ENCODE measurements at regions not wholly inside any gene's neighbourhood (a gene's known extent, or its start where the extent isn't known, plus 50 kb on each side); places are given as distances from the start of the nearest gene placed in this dataset.

DNA sequence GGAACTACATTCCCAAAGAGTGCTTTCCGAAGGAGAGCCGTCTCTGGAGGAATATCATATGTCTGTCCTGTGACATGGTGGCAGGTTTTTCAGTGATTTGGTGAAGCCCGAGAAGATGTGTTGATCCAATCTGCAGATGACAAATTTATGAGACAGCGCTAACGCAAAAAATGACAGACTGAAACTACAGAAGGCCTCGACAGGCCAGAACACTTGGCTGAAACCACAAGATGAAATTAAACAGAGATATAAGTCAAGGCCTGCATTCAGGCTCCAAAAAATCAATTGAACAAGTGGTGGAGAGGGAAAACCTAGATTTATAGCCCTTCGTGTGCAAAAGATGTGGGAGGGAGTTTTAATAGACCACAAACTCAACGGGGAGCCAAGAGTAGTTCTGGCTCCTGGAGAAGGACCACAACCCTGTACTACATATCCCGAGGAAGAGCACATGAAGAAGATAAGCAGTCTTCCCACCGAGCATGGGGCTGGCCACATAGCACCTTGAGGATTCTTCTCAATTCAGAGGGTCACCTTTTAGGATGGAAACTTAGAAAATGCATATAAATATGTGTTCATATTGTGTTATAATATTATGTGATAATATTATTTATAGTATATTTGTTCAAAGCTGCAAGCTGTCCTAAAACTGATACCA is 231.3 kb upstream of the PDE10A start:
- WGBS (ENCODE audit: insufficient coverage) = 93% methylated on average over 6 of the region's 10 CpGs
- no peaks in the 10 kb centered on the region for H3K9me3 ChIP-seq (ENCODE audit: control insufficient read depth, insufficient read depth, low read length)

DNA sequence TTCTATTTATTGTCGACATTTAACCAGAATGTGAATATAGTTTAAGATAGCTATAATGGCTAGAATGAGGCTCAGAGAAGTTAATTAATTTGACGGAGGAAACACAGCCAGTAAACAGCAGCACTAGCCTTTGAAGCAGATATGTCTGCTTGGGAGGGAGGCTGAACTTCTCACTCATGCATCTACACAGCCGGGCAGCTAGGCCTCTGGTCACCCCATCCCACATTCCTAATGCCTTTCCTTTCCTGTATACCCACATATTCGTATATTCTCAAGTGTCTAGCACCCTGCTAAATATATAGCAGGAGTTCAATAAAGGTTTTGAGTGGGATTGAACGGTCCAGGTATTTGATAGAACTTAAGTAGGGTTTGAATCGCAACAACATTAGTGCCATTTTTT is 230.4 kb upstream of the PDE10A start:
- WGBS (ENCODE audit: insufficient coverage) = 70% methylated on average over 4 of the region's 6 CpGs
- Histone ChIP-seq H3K36me3 (ENCODE audit: control insufficient read depth, insufficient read depth, low read length) (no peaks in the 10 kb centered on the region), H3K4me3 (ENCODE audit: low read depth, low read length) (no peak overlapping the region), H3K4me1 (ENCODE audit: control insufficient read depth, insufficient read depth, low read length) (no peaks in the 10 kb centered on the region), H3K27me3 (ENCODE audit: control insufficient read depth, insufficient read depth, low read length) (no peaks in the 10 kb centered on the region), H3K27ac (ENCODE audit: low read depth, low read length) (no peak overlapping the region), H3K9me3 (ENCODE audit: control insufficient read depth, insufficient read depth, low read length) (no peaks in the 10 kb centered on the region)
- no peak for DNase-seq (ENCODE audit: low read depth in 4 of 6, low spot score in 6 of 6)

More for the DNA sequence above, 231.3 kb upstream of the PDE10A start:
- H3K36me3 ChIP-seq (ENCODE audit: control insufficient read depth, insufficient read depth, low read length) = no peaks in the 10 kb centered on the region
- no peak overlapping the region for H3K27ac ChIP-seq (ENCODE audit: low read depth, low read length)
- H3K27me3 ChIP-seq (ENCODE audit: control insufficient read depth, insufficient read depth, low read length) = no peaks in the 10 kb centered on the region
- no peak overlapping the region for H3K4me3 ChIP-seq (ENCODE audit: low read depth, low read length)
- DNase-seq (ENCODE audit: low read depth in 4 of 6, low spot score in 6 of 6) = no peak
- no peaks in the 10 kb centered on the region for H3K4me1 ChIP-seq (ENCODE audit: control insufficient read depth, insufficient read depth, low read length)

DNA sequence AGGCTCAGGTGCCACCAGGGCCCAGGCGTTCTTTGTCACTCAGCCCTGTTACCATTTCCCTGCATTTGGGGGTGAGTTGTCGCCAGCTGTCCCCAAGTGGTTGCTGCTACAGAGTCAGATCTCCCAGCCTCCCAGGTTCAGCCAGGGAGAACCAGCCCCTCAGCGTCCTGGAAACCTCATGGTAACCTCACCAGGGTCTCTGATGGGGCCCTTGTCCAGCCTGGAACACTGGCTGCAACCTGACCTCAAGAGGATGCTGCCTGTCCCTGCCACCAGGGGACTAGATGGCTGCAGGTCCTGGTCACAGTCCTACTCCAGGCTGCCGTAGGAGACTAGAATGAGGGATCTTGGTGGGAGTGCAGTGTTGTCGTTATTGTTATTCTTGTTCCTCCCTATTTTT is 228.3 kb upstream of the PDE10A start:
- H3K36me3 ChIP-seq (ENCODE audit: control insufficient read depth, insufficient read depth, low read length) = no peaks in the 10 kb centered on the region
- H3K4me1 ChIP-seq (ENCODE audit: control insufficient read depth, insufficient read depth, low read length) = no peaks in the 10 kb centered on the region
- WGBS (ENCODE audit: insufficient coverage) = 88% methylated on average over 3 of the region's 5 CpGs

DNA sequence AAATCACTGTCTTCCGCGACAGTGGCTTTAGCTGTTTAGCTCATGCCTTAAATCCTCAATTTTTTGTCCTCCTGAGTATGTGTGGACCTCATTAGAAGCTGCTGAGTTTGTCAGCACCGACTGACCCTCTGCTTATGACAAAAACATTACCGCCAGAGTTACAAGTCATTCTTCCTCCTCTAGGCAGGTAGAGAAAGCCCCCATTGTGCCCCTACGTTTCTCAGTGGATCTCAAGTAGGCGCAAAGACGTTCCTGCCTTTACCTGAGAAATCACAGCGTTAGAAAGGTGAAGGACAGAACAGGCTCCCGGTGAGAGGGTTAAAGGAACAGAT is 227.3 kb upstream of the PDE10A start:
- no peaks in the 10 kb centered on the region for H3K4me1 ChIP-seq (ENCODE audit: control insufficient read depth, insufficient read depth, low read length)
- H3K27ac ChIP-seq (ENCODE audit: low read depth, low read length) = no peak overlapping the region
- H3K36me3 ChIP-seq (ENCODE audit: control insufficient read depth, insufficient read depth, low read length) = no peaks in the 10 kb centered on the region
- DNase-seq (ENCODE audit: low read depth in 4 of 6, low spot score in 6 of 6) = no peak
- no peak overlapping the region for H3K4me3 ChIP-seq (ENCODE audit: low read depth, low read length)
- WGBS (ENCODE audit: insufficient coverage) = 59% methylated on average over 5 of the region's 9 CpGs
- H3K9me3 ChIP-seq (ENCODE audit: control insufficient read depth, insufficient read depth, low read length) = no peaks in the 10 kb centered on the region
- H3K27me3 ChIP-seq (ENCODE audit: control insufficient read depth, insufficient read depth, low read length) = no peaks in the 10 kb centered on the region

More for the DNA sequence above, 228.3 kb upstream of the PDE10A start:
- Histone ChIP-seq H3K27ac (ENCODE audit: low read depth, low read length) (no peak overlapping the region), H3K27me3 (ENCODE audit: control insufficient read depth, insufficient read depth, low read length) (no peaks in the 10 kb centered on the region), H3K9me3 (ENCODE audit: control insufficient read depth, insufficient read depth, low read length) (no peaks in the 10 kb centered on the region), H3K4me3 (ENCODE audit: low read depth, low read length) (no peak overlapping the region)
- DNase-seq (ENCODE audit: low read depth in 4 of 6, low spot score in 6 of 6) = no peak

DNA sequence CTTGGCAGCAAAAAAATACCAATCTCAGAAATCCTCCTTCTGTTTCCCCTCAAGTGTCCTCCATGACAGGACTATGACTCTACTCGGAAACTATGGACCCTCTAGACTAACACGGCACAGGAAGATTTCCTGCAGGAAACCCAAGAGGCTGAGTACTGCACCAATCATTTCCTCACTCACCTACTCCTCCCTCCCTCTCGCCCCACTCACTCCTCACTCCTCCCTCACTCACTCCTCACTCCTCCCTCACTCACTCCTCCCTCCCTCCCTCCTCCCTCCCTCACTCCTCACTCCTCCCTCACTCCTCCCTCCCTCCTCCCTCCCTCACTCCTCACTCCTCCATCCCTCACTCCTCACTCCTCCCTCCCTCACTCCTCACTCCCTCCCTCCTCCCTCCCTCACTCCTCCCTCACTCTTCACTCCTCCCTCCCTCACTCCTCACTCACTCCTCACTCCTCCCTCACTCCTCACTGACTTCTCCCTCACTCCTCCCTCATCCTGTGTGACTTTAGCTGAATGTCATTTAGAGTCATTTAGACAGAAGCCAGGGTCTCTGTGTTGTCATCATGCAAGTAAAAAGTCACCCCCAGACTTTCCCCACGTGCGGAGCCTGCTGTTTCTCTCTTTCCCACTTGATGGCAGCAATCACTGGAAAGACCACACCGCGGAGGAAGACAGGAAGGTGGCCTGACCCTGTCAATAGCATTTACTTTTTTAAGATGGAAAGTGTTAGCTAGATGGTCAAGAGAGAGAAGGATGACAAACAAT is 226.8 kb upstream of the PDE10A start:
- Histone ChIP-seq H3K4me1 (ENCODE audit: control insufficient read depth, insufficient read depth, low read length) (no peaks in the 10 kb centered on the region), H3K27ac (ENCODE audit: low read depth, low read length) (no peak overlapping the region), H3K4me3 (ENCODE audit: low read depth, low read length) (no peak overlapping the region), H3K9me3 (ENCODE audit: control insufficient read depth, insufficient read depth, low read length) (no peaks in the 10 kb centered on the region), H3K36me3 (ENCODE audit: control insufficient read depth, insufficient read depth, low read length) (no peaks in the 10 kb centered on the region), H3K27me3 (ENCODE audit: control insufficient read depth, insufficient read depth, low read length) (no peaks in the 10 kb centered on the region)
- peak in 5 of 6 donors; percentile 21 to 86 (median 45) for DNase-seq (ENCODE audit: low read depth in 4 of 6, low spot score in 6 of 6)
- 50% methylated on average over 5 of the region's 7 CpGs for WGBS (ENCODE audit: insufficient coverage)

DNA sequence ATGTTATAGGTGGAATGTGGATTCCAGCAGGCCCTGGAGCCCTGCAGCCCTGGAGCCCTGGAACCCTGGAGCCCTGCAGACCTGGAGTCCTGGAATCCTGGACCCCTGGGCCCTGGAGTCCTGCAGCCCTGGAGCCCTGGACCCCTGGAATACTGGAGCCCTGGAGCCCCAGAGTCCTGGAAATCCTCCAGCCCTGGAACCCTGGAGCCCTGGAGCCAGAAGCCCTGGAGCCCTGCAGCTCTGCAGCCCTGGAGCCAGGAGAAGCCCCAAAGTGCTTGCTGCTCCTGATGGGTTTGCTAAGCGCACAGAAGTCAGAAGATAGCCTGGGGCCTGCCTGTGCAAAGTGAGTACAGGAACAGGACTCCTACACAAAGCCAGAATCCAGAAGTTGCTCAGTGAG is 223.1 kb upstream of the PDE10A start:
- no peaks in the 10 kb centered on the region for H3K9me3 ChIP-seq (ENCODE audit: control insufficient read depth, insufficient read depth, low read length)
- H3K27ac ChIP-seq (ENCODE audit: low read depth, low read length) = no peak overlapping the region
- no peaks in the 10 kb centered on the region for H3K4me1 ChIP-seq (ENCODE audit: control insufficient read depth, insufficient read depth, low read length)
- DNase-seq (ENCODE audit: low read depth in 4 of 6, low spot score in 6 of 6) = no peak
- no peaks in the 10 kb centered on the region for H3K36me3 ChIP-seq (ENCODE audit: control insufficient read depth, insufficient read depth, low read length)
- H3K4me3 ChIP-seq (ENCODE audit: low read depth, low read length) = no peak overlapping the region
- no peaks in the 10 kb centered on the region for H3K27me3 ChIP-seq (ENCODE audit: control insufficient read depth, insufficient read depth, low read length)
- 100% methylated on average over 1 of the region's 1 CpG for WGBS (ENCODE audit: insufficient coverage)

DNA sequence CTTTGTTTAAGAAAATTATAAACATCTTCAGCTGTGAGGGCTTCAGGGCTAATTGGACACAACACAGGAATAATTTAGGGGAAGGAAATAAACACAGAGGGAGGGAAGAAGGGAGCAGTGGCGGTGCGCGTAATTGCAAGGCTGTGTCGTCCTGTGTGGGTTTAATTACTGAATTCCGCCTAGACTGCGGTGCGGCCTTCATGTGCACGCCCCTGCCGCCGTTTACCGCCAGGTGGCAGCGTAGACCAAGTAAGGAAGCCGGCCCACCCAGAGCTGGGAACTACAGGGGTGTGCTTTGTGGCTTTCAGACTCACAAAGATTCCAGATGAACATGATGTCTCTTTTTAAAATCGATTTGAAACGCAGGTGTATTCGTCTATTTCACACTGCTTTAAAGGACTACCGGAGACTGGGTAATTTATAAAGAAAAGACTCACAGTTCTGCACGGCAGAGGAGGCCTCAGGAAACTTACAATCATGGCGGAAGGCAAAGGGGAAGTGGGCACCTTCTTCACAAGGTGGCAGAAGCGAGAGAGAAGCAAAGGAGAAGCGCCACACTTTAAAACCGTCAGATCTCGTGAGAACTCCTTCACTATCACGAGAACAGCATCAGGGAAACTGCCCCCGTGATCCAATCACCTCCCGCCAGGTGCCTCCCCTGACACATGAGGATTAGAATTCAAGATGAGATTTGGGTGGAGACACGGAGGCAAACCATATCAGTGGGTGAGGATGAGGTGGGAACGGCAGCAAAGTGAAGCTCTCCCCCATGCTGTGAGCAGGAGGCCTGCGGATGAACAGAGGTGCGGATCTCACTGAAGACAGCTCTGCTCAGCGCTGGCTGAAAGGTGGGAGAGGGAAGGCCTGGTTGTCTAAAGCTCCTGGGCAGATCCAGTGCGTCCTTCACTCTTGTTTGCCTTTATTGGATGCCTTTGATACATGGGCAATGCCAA is 222.0 kb upstream of the PDE10A start:
- Histone ChIP-seq H3K4me3 (ENCODE audit: low read depth, low read length) (no peak overlapping the region), H3K27ac (ENCODE audit: low read depth, low read length) (no peak overlapping the region), H3K36me3 (ENCODE audit: control insufficient read depth, insufficient read depth, low read length) (no peaks in the 10 kb centered on the region), H3K4me1 (ENCODE audit: control insufficient read depth, insufficient read depth, low read length) (no peaks in the 10 kb centered on the region), H3K9me3 (ENCODE audit: control insufficient read depth, insufficient read depth, low read length) (no peaks in the 10 kb centered on the region), H3K27me3 (ENCODE audit: control insufficient read depth, insufficient read depth, low read length) (no peaks in the 10 kb centered on the region)
- DNase-seq (ENCODE audit: low read depth in 4 of 6, low spot score in 6 of 6) = peak in 5 of 6 donors; percentile 72 to 96 (median 78)
- 32% methylated on average over 24 of the region's 32 CpGs for WGBS (ENCODE audit: insufficient coverage)

DNA sequence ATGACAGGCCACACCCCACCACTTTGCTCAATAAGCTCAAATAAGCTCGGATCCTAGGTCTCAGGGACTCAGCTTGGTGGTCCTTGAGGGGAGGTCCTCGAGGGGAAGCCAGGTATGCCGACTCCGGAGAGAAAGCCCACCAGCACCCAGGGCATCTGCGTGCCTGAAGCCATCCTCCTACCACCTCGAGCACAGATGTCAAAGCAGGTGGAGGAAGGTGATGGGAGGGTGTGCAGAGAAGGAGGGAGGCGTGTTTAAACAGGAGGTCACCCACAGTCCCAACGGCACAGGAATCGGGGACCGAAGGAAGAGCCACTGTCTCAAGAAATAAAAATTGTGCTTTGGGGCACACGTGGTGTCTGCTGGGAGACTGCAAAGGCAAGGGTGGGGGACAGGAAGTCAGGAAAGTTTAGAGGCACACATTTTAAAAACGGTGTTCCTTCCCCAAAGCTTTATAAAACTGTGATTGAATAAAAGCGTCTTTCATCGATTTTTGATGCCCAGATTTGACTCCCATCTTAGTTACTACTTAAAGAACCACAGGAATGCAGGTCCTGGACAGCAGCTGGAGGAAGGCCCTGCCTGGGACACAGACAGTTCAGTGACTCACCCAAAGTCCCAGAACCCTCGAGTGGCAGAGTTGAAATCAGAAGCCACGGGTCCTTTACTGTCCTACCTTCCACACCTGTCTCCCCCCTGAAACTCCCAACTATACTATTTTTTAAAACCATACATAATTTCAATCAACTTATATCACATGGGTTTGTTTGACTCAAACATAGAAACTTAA is 221.0 kb upstream of the PDE10A start:
- Histone ChIP-seq H3K36me3 (ENCODE audit: control insufficient read depth, insufficient read depth, low read length) (no peaks in the 10 kb centered on the region), H3K27ac (ENCODE audit: low read depth, low read length) (no peak overlapping the region), H3K4me1 (ENCODE audit: control insufficient read depth, insufficient read depth, low read length) (no peaks in the 10 kb centered on the region), H3K4me3 (ENCODE audit: low read depth, low read length) (no peak overlapping the region), H3K9me3 (ENCODE audit: control insufficient read depth, insufficient read depth, low read length) (no peaks in the 10 kb centered on the region), H3K27me3 (ENCODE audit: control insufficient read depth, insufficient read depth, low read length) (no peaks in the 10 kb centered on the region)
- 80% methylated on average over 16 of the region's 16 CpGs for WGBS (ENCODE audit: insufficient coverage)
- no peak for DNase-seq (ENCODE audit: low read depth in 4 of 6, low spot score in 6 of 6)

DNA sequence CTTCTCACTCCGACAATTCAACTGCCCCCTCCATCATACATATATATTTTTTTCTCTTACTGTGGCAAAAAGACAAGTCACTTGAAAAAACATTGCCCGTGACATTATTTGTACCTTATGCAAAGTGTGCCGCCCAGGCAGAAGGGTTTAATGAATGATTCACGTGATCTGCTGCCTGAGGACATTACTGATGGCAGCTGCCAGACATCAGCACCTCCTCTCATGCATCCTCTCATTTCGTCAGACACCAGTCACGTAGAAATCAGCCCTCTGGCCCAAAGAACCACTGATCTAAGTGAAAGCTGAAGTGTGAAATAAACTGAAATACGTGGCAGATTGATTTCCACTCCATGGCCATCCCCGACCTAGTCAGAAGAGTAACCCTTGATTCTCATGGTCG is 218.8 kb upstream of the PDE10A start:
- no peak overlapping the region for H3K27ac ChIP-seq (ENCODE audit: low read depth, low read length)
- H3K9me3 ChIP-seq (ENCODE audit: control insufficient read depth, insufficient read depth, low read length) = peaks cover 3% of the 10 kb centered on the region
- H3K4me1 ChIP-seq (ENCODE audit: control insufficient read depth, insufficient read depth, low read length) = no peaks in the 10 kb centered on the region
- WGBS (ENCODE audit: insufficient coverage) = 55% methylated on average over 3 of the region's 9 CpGs
- H3K36me3 ChIP-seq (ENCODE audit: control insufficient read depth, insufficient read depth, low read length) = no peaks in the 10 kb centered on the region
- H3K27me3 ChIP-seq (ENCODE audit: control insufficient read depth, insufficient read depth, low read length) = no peaks in the 10 kb centered on the region
- no peak overlapping the region for H3K4me3 ChIP-seq (ENCODE audit: low read depth, low read length)
- no peak for DNase-seq (ENCODE audit: low read depth in 4 of 6, low spot score in 6 of 6)

Data from spinal cord (tissue), 9 donors.